Fibroblast of lung (primary cell): ENCODE measurements at regions not wholly inside any gene's neighbourhood (a gene's known extent, or its start where the extent isn't known, plus 50 kb on each side); places are given as distances from the start of the nearest gene placed in this dataset.

Experiments
- EZH2 ChIP-seq: IDR thresholded peaks from 2 replicates; pipeline ENCODE4 v1.5.1; 2012; ENCODE audit warnings: low read length, control low read depth, mild to moderate bottlenecking; ENCODE audit errors: missing control alignments
- TF ChIP-seq, protein P1 (sequence below), 2 donors: IDR thresholded peaks in 1 of 2; conservative IDR thresholded peaks in 1 of 2; 1 replicate in 1 of 2; 2 replicates in 1 of 2; pipeline ENCODE4 v1.5.1; 2011 to 2012; ENCODE audit warnings: low read length in 2 of 2, control low read depth in 1 of 2, inconsistent platforms in 1 of 2, low read depth in 1 of 2, mild to moderate bottlenecking in 1 of 2

DNA sequence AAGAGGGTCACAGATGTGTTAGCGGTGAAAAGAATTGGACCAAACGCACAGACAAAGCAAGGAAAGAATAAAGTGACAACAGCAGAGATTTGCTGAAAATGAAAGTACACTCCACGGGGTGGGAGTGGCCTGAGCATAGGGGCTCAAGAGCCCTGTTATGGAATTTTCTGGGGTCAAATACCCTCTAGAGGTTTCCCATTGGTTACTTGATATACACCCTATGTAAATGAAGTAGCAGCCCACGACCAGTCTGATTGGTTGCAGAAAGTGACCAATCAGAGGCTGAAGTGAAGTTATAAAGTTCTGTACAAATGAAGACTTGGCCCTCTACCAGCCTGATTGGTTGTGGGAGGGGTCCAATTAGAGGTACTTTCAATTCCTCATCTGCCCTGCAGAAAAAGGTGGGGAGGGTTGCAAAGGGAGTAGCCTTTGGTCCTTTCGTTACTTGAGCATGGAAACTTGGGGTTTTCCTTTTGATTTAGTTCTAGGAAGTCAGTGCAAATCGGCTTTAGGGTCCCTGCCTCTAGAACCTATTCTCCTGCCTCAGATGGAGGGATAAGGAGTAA lies 125.6 kb upstream of the PRPS1L1 start:
- TF ChIP-seq, protein P1, sequence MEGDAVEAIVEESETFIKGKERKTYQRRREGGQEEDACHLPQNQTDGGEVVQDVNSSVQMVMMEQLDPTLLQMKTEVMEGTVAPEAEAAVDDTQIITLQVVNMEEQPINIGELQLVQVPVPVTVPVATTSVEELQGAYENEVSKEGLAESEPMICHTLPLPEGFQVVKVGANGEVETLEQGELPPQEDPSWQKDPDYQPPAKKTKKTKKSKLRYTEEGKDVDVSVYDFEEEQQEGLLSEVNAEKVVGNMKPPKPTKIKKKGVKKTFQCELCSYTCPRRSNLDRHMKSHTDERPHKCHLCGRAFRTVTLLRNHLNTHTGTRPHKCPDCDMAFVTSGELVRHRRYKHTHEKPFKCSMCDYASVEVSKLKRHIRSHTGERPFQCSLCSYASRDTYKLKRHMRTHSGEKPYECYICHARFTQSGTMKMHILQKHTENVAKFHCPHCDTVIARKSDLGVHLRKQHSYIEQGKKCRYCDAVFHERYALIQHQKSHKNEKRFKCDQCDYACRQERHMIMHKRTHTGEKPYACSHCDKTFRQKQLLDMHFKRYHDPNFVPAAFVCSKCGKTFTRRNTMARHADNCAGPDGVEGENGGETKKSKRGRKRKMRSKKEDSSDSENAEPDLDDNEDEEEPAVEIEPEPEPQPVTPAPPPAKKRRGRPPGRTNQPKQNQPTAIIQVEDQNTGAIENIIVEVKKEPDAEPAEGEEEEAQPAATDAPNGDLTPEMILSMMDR (conservative IDR thresholded peaks at IDR 0.05 in 1 of 2, IDR thresholded peaks at IDR 0.05 in 1 of 2; ENCODE audit: low read depth in 1 of 2, low read length in 2 of 2): no peak
- no peak for TF ChIP-seq EZH2
